Fibroblast of skin of right biceps (primary cell): ENCODE measurements at regions not wholly inside any gene's neighbourhood (a gene's known extent, or its start where the extent isn't known, plus 50 kb on each side); places are given as distances from the start of the nearest gene placed in this dataset.
A peak's percentile ranks its signal among the peaks of the same experiment; 100 is the strongest.
"Not testable (repeated sequence)": the region's sequence is repeated elsewhere in the genome, so short reads cannot be mapped to it uniquely, and the experiment has no call there.

ENCODE experiments used
- DNase-seq: peaks from one replicate; pipeline ENCODE4 v3.0.0-alpha.2; 2013

DNA sequence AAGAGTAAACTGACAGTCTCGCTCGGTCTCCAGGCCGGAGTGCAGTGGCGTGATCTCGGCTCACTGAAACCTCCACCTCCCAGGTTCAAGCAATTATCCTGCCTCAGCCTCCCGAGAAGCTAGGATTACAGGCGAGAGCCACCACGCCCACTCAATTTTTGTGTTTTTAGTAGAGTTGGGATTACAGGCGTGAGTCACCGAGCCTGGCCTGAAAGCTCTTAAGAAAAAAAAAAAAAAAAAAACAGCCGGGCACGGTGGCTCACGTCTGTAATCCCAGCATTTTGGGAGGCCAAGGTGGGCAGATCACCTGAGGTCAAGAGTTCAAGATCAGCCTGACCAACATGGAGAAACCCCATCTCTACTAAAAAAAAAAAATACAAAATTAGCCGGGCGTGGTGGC is 55.3 kb upstream of the THOC2 start:
- DNase-seq = not testable (repeated sequence)

DNA sequence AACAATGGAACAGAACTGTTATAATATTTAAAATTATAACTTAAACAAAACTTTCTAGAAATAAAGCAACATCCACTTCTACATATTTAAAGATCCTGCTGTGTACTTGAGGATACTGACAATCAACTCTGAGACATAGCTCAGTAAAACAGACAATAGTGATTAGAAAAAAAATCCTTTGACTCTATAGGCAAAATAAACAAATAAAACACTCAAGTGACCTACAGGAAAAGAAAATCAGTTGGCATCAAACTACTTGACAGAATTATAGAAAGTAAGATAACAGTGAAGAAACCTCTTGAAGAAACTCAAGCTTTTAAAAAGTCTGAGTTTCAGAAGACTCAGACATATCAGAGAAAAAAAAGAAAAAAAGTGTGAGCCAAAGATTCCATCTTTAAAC is 55.9 kb upstream of the THOC2 start:
- DNase-seq = no peak

DNA sequence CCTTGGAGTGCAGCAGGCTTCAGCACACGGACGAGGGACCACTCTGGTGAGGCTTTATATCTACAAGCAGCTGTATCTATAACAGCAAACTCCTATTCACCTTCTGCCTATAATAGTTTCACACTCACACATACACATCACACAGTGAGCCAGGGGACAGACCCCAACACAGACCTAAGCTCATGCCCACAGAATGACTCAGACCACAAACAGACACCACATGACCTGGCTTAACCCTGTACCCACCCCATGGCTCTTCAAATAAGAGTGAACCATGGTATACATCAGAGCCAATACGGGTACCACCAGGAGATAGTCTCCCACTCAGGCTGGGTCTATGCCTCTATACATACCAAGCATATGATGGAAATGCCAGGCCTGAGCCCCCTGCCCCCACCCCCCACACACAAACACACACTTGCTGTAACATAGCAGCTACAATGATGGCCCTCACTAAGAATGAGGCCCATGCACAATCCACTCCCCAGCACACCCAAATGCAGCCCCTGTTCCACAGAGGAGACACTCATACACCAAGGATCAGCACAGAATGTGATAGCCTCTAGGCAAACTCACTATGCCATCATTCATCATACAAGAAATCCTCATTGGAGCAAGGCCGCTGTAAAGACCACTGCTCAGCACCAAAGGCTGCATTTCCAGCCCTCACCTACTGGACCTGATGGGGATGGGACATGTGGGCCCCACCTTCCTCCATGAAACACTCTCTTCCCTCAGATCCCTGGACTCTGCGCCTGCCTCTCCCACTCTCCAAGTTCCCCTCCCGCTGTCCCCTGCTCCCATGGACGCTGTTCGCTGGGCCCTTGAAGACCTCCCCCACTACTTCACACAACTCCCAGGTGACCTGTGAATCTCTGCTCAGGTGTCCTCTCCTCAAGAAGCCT is 62.1 kb upstream of the XIAP start:
- DNase-seq = peak; percentile 21

DNA sequence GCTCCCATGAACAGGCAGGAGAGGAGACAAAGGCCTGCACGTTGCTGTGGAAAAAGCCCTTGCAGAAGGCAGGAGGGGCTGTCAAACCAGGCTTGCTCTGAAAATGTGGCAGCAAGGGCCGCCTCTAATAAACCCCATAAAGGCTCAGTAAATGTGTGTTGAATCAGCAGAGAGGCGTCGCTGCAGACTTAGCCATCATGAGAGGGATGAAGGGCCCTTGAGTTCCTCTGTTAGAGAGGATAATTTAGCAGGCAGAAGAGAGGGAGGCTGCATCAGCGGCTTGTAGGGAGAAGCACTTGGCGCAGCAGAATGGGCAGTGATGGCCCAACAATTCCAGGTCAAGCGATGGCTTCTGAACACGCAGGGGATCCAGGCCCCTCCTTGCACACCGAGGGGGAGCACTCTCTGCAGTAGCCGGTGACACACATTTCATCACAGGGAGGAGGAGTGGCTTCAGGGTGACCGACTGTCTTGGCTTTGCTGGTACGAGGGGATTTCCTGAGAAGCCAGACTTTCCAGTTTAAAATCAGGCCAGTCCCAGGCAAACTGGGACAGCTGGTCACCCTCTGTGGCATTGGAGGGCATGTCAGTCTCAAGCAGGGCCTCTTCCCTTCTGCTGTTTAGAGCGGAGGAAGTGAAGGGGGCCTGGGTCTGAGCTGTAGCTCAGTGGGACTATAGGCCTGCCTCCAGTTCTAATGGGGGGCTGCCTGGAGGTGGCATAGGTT is 61.0 kb upstream of the XIAP start:
- not testable (repeated sequence) for DNase-seq

DNA sequence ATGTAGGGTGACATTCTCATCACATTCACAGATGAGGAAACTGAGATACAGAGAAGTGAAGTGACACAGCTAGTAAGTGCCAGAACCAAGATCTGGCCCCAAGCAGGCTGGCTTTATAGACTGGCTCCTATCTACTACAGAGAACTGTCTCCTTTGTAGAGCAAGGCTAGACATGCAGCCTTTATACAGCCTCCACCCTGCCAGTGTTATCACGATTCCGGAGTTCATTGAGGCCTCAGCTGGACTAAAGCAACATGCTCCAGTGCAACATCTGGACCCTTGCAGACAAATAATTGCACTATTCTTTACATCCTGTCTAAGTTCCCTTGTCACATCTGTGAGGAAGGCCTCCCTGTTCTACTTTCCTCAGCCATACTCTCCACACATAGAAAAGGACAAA is 58.0 kb upstream of the XIAP start:
- DNase-seq = no peak

DNA sequence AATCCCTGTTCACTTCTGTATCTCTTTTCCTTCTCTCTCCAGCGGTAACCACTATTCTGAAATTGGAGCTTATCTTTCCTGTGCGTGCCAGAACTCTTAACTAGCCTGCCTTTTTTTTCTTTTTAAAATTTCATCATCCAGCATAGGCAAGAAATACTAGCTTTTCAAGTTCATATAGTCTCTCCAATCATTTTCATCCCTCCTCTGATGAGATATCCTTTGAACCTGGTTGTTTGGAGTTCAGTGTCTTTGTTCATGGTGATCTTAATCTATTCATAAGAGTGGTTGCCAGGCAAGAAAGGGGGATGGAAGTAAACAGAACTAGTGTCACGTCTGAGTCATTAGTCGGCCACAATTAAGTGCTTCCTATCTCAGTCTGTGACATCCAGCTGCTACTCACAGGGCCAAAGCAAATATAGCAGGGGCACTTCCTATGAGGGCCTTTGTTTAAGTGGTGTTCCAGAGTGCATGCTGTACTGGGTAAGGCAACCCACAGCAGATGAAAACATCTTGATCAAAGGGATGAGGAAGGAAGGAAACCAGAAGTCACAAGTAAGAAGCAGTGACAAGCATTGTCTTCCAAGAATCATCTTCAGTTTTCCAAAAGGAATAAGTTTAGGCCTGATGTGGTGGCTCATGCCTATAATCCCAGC is 56.4 kb upstream of the XIAP start:
- peak; percentile 81 for DNase-seq

DNA sequence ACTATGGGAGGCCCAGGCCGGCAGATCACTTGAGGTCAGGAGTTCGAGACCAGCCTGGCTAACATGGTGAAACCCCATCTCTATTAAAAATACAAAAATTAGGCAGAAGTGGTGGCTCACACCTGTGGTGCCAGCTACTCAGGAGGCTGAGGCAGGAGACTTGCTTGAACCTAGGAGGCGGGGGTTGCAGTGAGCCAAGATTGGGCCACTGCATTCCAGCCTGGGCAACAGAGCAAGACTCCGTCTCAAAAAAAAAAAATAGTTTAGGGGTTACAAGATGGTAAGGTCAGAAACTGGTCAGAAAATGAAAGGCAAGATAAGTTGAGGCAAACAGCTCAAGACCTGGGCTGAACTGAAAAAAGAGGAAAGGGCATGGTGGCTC is 55.9 kb upstream of the XIAP start:
- DNase-seq = not testable (repeated sequence)

DNA sequence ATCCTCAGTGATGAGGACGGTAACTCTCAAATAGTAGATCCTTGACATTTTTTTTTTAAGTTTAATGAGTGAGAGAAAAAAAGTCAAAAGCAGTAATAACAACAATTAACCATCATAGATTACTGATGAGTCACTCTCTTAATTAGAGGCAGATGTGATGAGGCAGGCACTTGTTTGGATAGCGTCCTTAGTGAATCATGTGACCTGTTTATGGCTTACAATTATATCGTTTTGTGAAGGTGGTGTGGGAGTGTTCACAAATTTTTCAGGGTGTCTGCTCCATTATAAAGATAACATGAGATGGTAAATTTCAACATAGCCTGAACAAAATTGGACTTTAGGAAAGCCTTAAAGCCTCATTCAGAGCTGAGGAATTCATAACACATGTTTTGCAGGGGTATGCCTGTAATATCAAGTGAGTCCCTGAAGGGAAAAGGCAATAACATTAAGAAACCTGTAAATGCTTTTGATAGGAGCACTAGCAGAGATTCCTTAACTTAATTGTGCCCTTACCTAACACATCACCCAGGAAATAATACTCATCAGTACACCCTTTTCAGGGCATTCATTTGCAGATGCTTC is 51.9 kb upstream of the XIAP start:
- peak; percentile 77 for DNase-seq

DNA sequence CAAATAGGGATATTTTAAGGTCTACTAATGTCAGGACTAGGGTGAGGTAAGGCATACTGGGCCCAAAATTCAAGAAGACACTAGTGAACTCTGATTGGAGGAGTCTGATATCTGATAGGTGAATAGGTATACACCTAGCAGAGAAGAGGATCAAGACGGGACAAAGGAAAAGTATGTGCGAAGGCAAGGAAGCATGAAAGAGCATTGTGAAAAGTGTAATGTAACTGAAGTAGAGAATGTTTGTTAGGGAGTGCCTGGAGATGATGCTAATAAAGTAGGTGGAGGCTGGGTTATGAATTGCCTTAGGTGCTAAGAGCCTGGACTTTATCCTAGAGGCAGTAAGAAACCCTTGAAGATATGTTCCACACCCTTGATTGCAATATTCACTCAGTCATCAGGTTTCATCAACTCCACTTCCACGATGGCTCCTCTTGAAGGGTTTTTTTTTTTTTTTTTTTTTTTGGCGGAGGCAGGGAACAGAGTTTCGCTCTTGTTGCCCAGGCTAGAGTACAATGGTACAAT is 49.9 kb upstream of the XIAP start:
- no peak for DNase-seq
